ENCODE measurements at regions not wholly inside any gene's neighbourhood (a gene's known extent, or its start where the extent isn't known, plus 50 kb on each side); places are given as distances from the start of the nearest gene placed in this dataset.

- Mint-ChIP-seq H3K27ac (ENCODE audit: unreplicated experiment) (no peak overlapping the region), H3K27me3 (ENCODE audit: low read depth) (no peaks in the 10 kb centered on the region)
Observed at GRCh38 chr18:56200381-56200911, 437.9 kb downstream of the TXNL1 start.

DNA sequence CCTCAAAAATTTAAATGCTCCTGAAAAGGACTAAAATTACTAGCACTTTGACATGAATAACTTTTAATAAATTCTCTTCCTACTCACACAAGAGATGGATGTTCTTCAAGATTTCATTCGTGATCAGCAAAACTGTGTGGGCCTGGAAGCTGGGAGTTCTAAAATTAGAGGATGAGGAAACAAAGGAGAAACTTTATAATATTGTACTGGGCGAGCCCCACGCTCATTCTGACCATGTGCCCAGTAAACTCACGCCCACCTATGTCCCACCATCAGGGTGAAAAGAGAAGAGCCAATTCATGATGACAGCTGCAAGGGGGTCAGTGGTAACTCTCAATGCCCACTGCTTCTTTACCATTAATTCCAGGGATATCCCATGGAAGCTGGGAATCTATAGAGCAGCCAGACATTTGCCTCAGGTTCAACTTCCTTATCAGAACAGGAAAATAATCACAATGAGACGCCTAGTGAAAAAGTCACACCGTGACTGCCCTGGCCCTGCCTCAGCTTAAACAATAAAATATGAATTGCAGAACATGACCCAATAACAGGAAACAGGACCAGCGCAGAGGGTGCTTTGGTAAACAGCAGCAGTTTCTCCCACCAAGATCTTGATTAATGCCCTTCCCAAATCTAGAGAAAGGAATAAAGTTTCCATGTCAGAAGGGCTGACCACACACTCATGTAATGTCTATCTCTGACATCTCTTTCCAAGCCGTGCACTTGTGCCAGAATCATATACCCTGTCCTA lies 438.6 kb downstream of the TXNL1 start:
- no peak overlapping the region for H3K4me3 Mint-ChIP-seq
- no peak for DNase-seq (ENCODE audit: low read depth, low spot score)
- peaks cover 4% of the 10 kb centered on the region for H3K9me3 Mint-ChIP-seq
- no peaks in the 10 kb centered on the region for H3K27me3 Mint-ChIP-seq (ENCODE audit: low read depth)
- no peak for TF ChIP-seq CTCF (conservative IDR thresholded peaks at IDR 0.05)
- no peaks in the 10 kb centered on the region for H3K36me3 Mint-ChIP-seq (ENCODE audit: low read depth)
- H3K27ac Mint-ChIP-seq (ENCODE audit: unreplicated experiment) = no peak overlapping the region
- peaks cover 12% of the 10 kb centered on the region for H3K4me1 Mint-ChIP-seq

More at GRCh38 chr18:56200381-56200911, 437.9 kb downstream of the TXNL1 start:
- Mint-ChIP-seq H3K4me3 (no peak overlapping the region), H3K9me3 (peaks cover 4% of the 10 kb centered on the region), H3K36me3 (ENCODE audit: low read depth) (no peaks in the 10 kb centered on the region), H3K4me1 (peaks cover 12% of the 10 kb centered on the region)
- no peak for TF ChIP-seq CTCF (conservative IDR thresholded peaks at IDR 0.05)
- no peak for DNase-seq (ENCODE audit: low read depth, low spot score)

GRCh38 chr18:56197241-56197859 lies 441.0 kb downstream of the TXNL1 start:
- H3K36me3 Mint-ChIP-seq (ENCODE audit: low read depth) = no peaks in the 10 kb centered on the region
- no peak overlapping the region for H3K4me3 Mint-ChIP-seq
- TF ChIP-seq CTCF (conservative IDR thresholded peaks at IDR 0.05) = no peak
- no peak for DNase-seq (ENCODE audit: low read depth, low spot score)
- no peak overlapping the region for H3K27ac Mint-ChIP-seq (ENCODE audit: unreplicated experiment)
- H3K9me3 Mint-ChIP-seq = peaks cover 3% of the 10 kb centered on the region
- H3K4me1 Mint-ChIP-seq = peaks cover 12% of the 10 kb centered on the region
- peaks cover 4% of the 10 kb centered on the region for H3K27me3 Mint-ChIP-seq (ENCODE audit: low read depth)

- H3K9me3 Mint-ChIP-seq = peaks cover 3% of the 10 kb centered on the region
Observed at GRCh38 chr18:56196495-56197225, 441.7 kb downstream of the TXNL1 start.

More at GRCh38 chr18:56196495-56197225, 441.7 kb downstream of the TXNL1 start:
- no peak overlapping the region for H3K4me3 Mint-ChIP-seq
- TF ChIP-seq CTCF (conservative IDR thresholded peaks at IDR 0.05) = no peak
- peaks cover 12% of the 10 kb centered on the region for H3K4me1 Mint-ChIP-seq
- no peak for DNase-seq (ENCODE audit: low read depth, low spot score)
- H3K27ac Mint-ChIP-seq (ENCODE audit: unreplicated experiment) = no peak overlapping the region
- peaks cover 5% of the 10 kb centered on the region for H3K27me3 Mint-ChIP-seq (ENCODE audit: low read depth)
- no peaks in the 10 kb centered on the region for H3K36me3 Mint-ChIP-seq (ENCODE audit: low read depth)
